ENCODE measurements at regions not wholly inside any gene's neighbourhood (a gene's known extent, or its start where the extent isn't known, plus 50 kb on each side); places are given as distances from the start of the nearest gene placed in this dataset.

- H3K4me3 Mint-ChIP-seq (ENCODE audit: unreplicated experiment), result no peak overlapping the region
- H3K9me3 Mint-ChIP-seq (ENCODE audit: unreplicated experiment), result no peaks in the 10 kb centered on the region
- no peak for DNase-seq (ENCODE audit: low spot score)
- peaks cover 19% of the 10 kb centered on the region for H3K36me3 Mint-ChIP-seq (ENCODE audit: low read depth, unreplicated experiment)
- H3K4me1 Mint-ChIP-seq (ENCODE audit: unreplicated experiment), result no peaks in the 10 kb centered on the region
- no peak overlapping the region for H3K27ac Mint-ChIP-seq (ENCODE audit: unreplicated experiment)
- H3K27me3 Mint-ChIP-seq (ENCODE audit: unreplicated experiment), result peaks cover 10% of the 10 kb centered on the region
- TF ChIP-seq, protein P1, sequence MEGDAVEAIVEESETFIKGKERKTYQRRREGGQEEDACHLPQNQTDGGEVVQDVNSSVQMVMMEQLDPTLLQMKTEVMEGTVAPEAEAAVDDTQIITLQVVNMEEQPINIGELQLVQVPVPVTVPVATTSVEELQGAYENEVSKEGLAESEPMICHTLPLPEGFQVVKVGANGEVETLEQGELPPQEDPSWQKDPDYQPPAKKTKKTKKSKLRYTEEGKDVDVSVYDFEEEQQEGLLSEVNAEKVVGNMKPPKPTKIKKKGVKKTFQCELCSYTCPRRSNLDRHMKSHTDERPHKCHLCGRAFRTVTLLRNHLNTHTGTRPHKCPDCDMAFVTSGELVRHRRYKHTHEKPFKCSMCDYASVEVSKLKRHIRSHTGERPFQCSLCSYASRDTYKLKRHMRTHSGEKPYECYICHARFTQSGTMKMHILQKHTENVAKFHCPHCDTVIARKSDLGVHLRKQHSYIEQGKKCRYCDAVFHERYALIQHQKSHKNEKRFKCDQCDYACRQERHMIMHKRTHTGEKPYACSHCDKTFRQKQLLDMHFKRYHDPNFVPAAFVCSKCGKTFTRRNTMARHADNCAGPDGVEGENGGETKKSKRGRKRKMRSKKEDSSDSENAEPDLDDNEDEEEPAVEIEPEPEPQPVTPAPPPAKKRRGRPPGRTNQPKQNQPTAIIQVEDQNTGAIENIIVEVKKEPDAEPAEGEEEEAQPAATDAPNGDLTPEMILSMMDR (IDR thresholded peaks at IDR 0.05; ENCODE audit: unreplicated experiment), result no peak
Observed at GRCh38 chr3:13173186-13173585, 100.0 kb upstream of the IQSEC1 start.

GRCh38 chr3:13172644-13173013, 99.4 kb upstream of the IQSEC1 start:
- Mint-ChIP-seq H3K4me1 (ENCODE audit: unreplicated experiment) (no peaks in the 10 kb centered on the region), H3K36me3 (ENCODE audit: low read depth, unreplicated experiment) (peaks cover 16% of the 10 kb centered on the region), H3K27me3 (ENCODE audit: unreplicated experiment) (peaks cover 7% of the 10 kb centered on the region), H3K27ac (ENCODE audit: unreplicated experiment) (no peak overlapping the region), H3K9me3 (ENCODE audit: unreplicated experiment) (no peaks in the 10 kb centered on the region), H3K4me3 (ENCODE audit: unreplicated experiment) (no peak overlapping the region)
- no peak for DNase-seq (ENCODE audit: low spot score)
- TF ChIP-seq, protein P1 (IDR thresholded peaks at IDR 0.05; ENCODE audit: unreplicated experiment), result no peak

- TF ChIP-seq, protein P1 (IDR thresholded peaks at IDR 0.05; ENCODE audit: unreplicated experiment), result no peak
- DNase-seq (ENCODE audit: low spot score), result no peak
- Mint-ChIP-seq H3K36me3 (ENCODE audit: low read depth, unreplicated experiment) (peaks cover 16% of the 10 kb centered on the region), H3K4me3 (ENCODE audit: unreplicated experiment) (no peak overlapping the region), H3K27ac (ENCODE audit: unreplicated experiment) (no peak overlapping the region), H3K9me3 (ENCODE audit: unreplicated experiment) (no peaks in the 10 kb centered on the region), H3K4me1 (ENCODE audit: unreplicated experiment) (no peaks in the 10 kb centered on the region), H3K27me3 (ENCODE audit: unreplicated experiment) (peaks cover 7% of the 10 kb centered on the region)
Observed at GRCh38 chr3:13171704-13172643, 98.7 kb upstream of the IQSEC1 start.

- TF ChIP-seq, protein P1 (IDR thresholded peaks at IDR 0.05; ENCODE audit: unreplicated experiment), result no peak
- H3K9me3 Mint-ChIP-seq (ENCODE audit: unreplicated experiment), result no peaks in the 10 kb centered on the region
- peaks cover 9% of the 10 kb centered on the region for H3K27me3 Mint-ChIP-seq (ENCODE audit: unreplicated experiment)
- no peak for DNase-seq (ENCODE audit: low spot score)
- no peaks in the 10 kb centered on the region for H3K4me1 Mint-ChIP-seq (ENCODE audit: unreplicated experiment)
- no peak overlapping the region for H3K27ac Mint-ChIP-seq (ENCODE audit: unreplicated experiment)
- no peak overlapping the region for H3K4me3 Mint-ChIP-seq (ENCODE audit: unreplicated experiment)
- H3K36me3 Mint-ChIP-seq (ENCODE audit: low read depth, unreplicated experiment), result peaks cover 16% of the 10 kb centered on the region
Observed at GRCh38 chr3:13170317-13170716, 97.1 kb upstream of the IQSEC1 start.

DNA sequence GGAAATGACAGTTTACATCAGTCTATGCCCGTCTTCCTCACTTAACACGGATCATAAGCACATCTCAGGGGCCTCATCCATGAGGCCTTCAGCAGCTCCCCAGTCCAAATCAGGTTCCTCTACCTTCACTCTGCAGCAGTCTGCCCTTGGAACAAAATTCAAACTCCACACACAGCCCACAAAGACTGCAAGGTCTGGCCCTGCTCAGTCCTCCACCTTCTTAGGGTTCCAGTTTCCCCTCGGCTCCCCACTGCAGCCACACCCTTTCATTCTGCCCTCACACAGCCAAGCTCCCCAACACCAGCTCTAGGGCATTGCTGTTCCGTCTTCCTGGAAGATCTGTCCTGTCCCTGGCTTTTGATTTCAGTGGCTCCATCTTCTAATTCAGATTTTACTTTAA, 95.2 kb upstream of the IQSEC1 start:
- Mint-ChIP-seq H3K27ac (ENCODE audit: unreplicated experiment) (no peak overlapping the region), H3K4me3 (ENCODE audit: unreplicated experiment) (no peak overlapping the region), H3K4me1 (ENCODE audit: unreplicated experiment) (peaks cover 9% of the 10 kb centered on the region), H3K36me3 (ENCODE audit: low read depth, unreplicated experiment) (peaks cover 24% of the 10 kb centered on the region), H3K27me3 (ENCODE audit: unreplicated experiment) (peaks cover 11% of the 10 kb centered on the region), H3K9me3 (ENCODE audit: unreplicated experiment) (no peaks in the 10 kb centered on the region)
- TF ChIP-seq, protein P1 (IDR thresholded peaks at IDR 0.05; ENCODE audit: unreplicated experiment), result no peak
- no peak for DNase-seq (ENCODE audit: low spot score)

Measured in endothelial cell (in vitro differentiated cells).